ENCODE measurements at regions not wholly inside any gene's neighbourhood (a gene's known extent, or its start where the extent isn't known, plus 50 kb on each side); places are given as distances from the start of the nearest gene placed in this dataset.

- TF ChIP-seq, protein P1, sequence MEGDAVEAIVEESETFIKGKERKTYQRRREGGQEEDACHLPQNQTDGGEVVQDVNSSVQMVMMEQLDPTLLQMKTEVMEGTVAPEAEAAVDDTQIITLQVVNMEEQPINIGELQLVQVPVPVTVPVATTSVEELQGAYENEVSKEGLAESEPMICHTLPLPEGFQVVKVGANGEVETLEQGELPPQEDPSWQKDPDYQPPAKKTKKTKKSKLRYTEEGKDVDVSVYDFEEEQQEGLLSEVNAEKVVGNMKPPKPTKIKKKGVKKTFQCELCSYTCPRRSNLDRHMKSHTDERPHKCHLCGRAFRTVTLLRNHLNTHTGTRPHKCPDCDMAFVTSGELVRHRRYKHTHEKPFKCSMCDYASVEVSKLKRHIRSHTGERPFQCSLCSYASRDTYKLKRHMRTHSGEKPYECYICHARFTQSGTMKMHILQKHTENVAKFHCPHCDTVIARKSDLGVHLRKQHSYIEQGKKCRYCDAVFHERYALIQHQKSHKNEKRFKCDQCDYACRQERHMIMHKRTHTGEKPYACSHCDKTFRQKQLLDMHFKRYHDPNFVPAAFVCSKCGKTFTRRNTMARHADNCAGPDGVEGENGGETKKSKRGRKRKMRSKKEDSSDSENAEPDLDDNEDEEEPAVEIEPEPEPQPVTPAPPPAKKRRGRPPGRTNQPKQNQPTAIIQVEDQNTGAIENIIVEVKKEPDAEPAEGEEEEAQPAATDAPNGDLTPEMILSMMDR (IDR thresholded peaks at IDR 0.05), result no peak
- no peak for TF ChIP-seq POLR2AphosphoS5 (IDR thresholded peaks at IDR 0.05; ENCODE audit: insufficient read depth in 1 of 2, low read depth in 1 of 2)
These were observed 715.0 kb upstream of the CELF2 start for GRCh38 chr10:10302689-10303088.
